OCI-LY7 (cell line): ENCODE measurements at regions not wholly inside any gene's neighbourhood (a gene's known extent, or its start where the extent isn't known, plus 50 kb on each side); places are given as distances from the start of the nearest gene placed in this dataset.

Source experiments
- BruUV-seq: library from RNA; stranded (reverse); fragments of 400-500 nt; replicated peaks from 2 replicates; lab custom pipeline; 2021; lab: Mats Ljungman, UMichigan
- CTCF ChIA-PET: fragments of 300-600 bp; sonication (Branson Sonifier 250); formaldehyde crosslinking; loops from one replicate; lab custom pipeline; 2022; ENCODE audit warnings: antibody characterized with exemption; ENCODE audit not compliant: unreplicated experiment; lab: Charles Lee
- POLR2A ChIA-PET: fragments of 300-600 bp; sonication (Branson Sonifier 250); formaldehyde crosslinking; loops from one replicate; lab custom pipeline; 2022; ENCODE audit warnings: antibody characterized with exemption; lab: Charles Lee
- DNase-seq: peaks from one replicate; pipeline ENCODE4 v3.0.0-alpha.2; 2015; ENCODE audit warnings: low spot score
- H2AFZ ChIP-seq: fragments of 200-600 bp; sonication (generic), shearing (Covaris generic); 2 replicates; pipeline ENCODE4 v1.6.1; 2014; ENCODE audit warnings: mild to moderate bottlenecking, antibody characterized with exemption, low read length, moderate library complexity
- H3K27ac ChIP-seq: fragments of 200-600 bp; sonication (generic); 2 replicates; pipeline ENCODE4 v1.5.1; 2014; ENCODE audit warnings: mixed run types, low read depth, mild to moderate bottlenecking, moderate library complexity, low read length, inconsistent platforms; ENCODE audit not compliant: poor library complexity, severe bottlenecking
- H3K36me3 ChIP-seq: fragments of 200-600 bp; sonication (generic); 2 replicates; pipeline ENCODE4 v1.6.1; 2014; ENCODE audit warnings: mild to moderate bottlenecking, antibody characterized with exemption, low read length, moderate library complexity, mixed read lengths; ENCODE audit not compliant: insufficient read depth
- H3K4me1 ChIP-seq: fragments of 200-600 bp; sonication (generic); 2 replicates; pipeline ENCODE4 v1.5.1; 2014; ENCODE audit warnings: mild to moderate bottlenecking, low read length; ENCODE audit not compliant: insufficient read depth, poor library complexity, severe bottlenecking
- H3K4me2 ChIP-seq: fragments of 200-600 bp; sonication (generic); 2 replicates; pipeline ENCODE4 v1.6.1; 2014; ENCODE audit warnings: mild to moderate bottlenecking, low read length
- H3K4me3 ChIP-seq: fragments of 200-600 bp; sonication (generic); 2 replicates; pipeline ENCODE4 v1.5.1; 2014; ENCODE audit warnings: mild to moderate bottlenecking, low read depth, low read length; ENCODE audit not compliant: poor library complexity, severe bottlenecking
- H3K79me2 ChIP-seq: fragments of 200-600 bp; sonication (generic); 2 replicates; pipeline ENCODE4 v1.6.1; 2016; ENCODE audit warnings: low read depth, mild to moderate bottlenecking, low read length, moderate library complexity, mixed read lengths; ENCODE audit not compliant: insufficient read depth
- H3K9me2 ChIP-seq: fragments of 200-600 bp; sonication (generic); 2 replicates; pipeline ENCODE4 v1.6.1; 2016; ENCODE audit warnings: mild to moderate bottlenecking, low read length, mixed read lengths; ENCODE audit not compliant: insufficient read depth
- H3K9me3 ChIP-seq: fragments of 200-600 bp; sonication (generic); 2 replicates; pipeline ENCODE4 v1.6.1; 2014; ENCODE audit warnings: mild to moderate bottlenecking, mixed run types, low read length, mixed read lengths
- H4K20me1 ChIP-seq: fragments of 200-600 bp; sonication (generic); 2 replicates; pipeline ENCODE4 v1.6.1; 2014; ENCODE audit warnings: mild to moderate bottlenecking, antibody characterized with exemption, low read length, moderate library complexity, mixed read lengths; ENCODE audit not compliant: insufficient read depth
- CTCF ChIP-seq: fragments of 200-600 bp; sonication (generic); conservative IDR thresholded peaks from 2 replicates; pipeline ENCODE4 v1.5.1; 2014; ENCODE audit warnings: mild to moderate bottlenecking, antibody characterized with exemption, low read length, moderate library complexity, mixed read lengths
- EZH2phosphoT487 ChIP-seq: fragments of 200-600 bp; sonication (generic); IDR thresholded peaks from 2 replicates; pipeline ENCODE4 v1.6.1; 2018; ENCODE audit warnings: low read depth, borderline replicate concordance, mild to moderate bottlenecking, mixed run types, antibody characterized with exemption, low read length, moderate library complexity, mixed read lengths
- intact Hi-C: fragments of 100-400 bp; cut with micrococcal nuclease; formaldehyde crosslinking; loops from one replicate; pipeline ENCODE4 v1.10.0; 2022; ENCODE audit not compliant: unreplicated experiment

DNA sequence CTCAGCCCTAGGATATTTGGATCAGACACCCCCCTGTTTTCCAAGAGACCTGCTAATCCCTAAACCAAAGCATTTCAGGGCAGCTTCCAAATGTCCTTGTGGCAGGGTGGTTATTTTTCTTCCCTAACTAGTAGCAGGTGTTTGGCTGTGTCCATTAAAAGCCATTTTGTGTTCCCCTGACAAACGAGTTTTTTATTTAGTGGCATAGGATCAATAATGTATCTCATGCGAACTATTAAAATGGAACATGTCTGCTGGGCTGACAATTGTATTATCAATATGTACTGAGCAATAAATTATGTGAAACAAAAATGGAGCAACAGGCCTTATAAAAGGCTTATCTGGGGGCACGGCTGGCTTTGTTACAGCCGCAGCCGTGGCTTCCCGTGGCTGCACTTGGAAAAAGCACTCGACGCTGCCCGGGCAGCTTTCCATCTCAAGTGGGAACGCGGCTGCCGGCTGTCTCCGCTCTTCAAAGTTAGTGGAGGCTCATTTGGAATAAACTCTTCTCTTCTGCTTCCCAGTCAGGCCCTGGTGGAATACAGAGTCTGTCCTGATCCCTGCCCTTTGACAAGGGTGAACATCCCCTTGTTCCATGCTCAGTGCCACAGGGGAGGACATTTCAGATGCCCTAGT is 554.3 kb downstream of the TYW1 start:
- no peak overlapping the region for H3K4me2 ChIP-seq
- H3K9me3 ChIP-seq: no peaks in the 10 kb centered on the region
- no TSS peak for BruUV-seq
- no peaks in the 10 kb centered on the region for H4K20me1 ChIP-seq
- H3K9me2 ChIP-seq: no peaks in the 10 kb centered on the region
- ChIA-PET CTCF (no interaction called here), POLR2A (no interaction called here)
- H3K27ac ChIP-seq: no peak overlapping the region
- no peaks in the 10 kb centered on the region for H3K4me1 ChIP-seq
- no peak for DNase-seq
- TF ChIP-seq CTCF: no peak
- TF ChIP-seq EZH2phosphoT487: no peak
- no peaks in the 10 kb centered on the region for H3K36me3 ChIP-seq
- no peak overlapping the region for H3K4me3 ChIP-seq
- intact Hi-C loops: no loop called here
- H3K79me2 ChIP-seq: no peaks in the 10 kb centered on the region
- no peak overlapping the region for H2AFZ ChIP-seq

DNA sequence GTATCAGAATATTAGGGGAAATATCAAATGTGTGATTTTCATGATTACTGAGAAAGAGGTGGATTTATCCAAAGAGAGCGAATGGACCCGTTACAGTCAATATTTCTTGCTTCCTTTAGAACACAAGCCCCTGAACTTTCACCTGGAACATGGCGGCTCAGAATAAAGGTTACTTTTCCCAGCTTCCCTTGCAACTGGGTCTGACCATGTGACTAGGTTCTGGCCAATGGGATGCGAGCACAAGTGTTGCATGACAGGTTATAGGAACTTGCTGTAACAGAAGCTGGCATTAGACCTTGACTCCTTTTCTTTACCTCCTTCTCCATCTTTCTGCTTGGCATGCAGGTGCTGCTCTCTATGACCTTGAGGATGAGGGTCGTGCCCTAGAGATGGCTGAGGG is 556.1 kb downstream of the TYW1 start:
- H3K36me3 ChIP-seq: no peaks in the 10 kb centered on the region
- H3K4me2 ChIP-seq: no peak overlapping the region
- no TSS peak for BruUV-seq
- H3K4me3 ChIP-seq: no peak overlapping the region
- no peak overlapping the region for H2AFZ ChIP-seq
- no peaks in the 10 kb centered on the region for H3K4me1 ChIP-seq
- H3K9me3 ChIP-seq: no peaks in the 10 kb centered on the region
- no peak overlapping the region for H3K27ac ChIP-seq
- no peaks in the 10 kb centered on the region for H3K79me2 ChIP-seq
- H4K20me1 ChIP-seq: no peaks in the 10 kb centered on the region
- POLR2A ChIA-PET: no interaction called here
- H3K9me2 ChIP-seq: no peaks in the 10 kb centered on the region
- intact Hi-C loops: no loop called here
- CTCF ChIA-PET: no interaction called here
- TF ChIP-seq CTCF (no peak), EZH2phosphoT487 (no peak)
- no peak for DNase-seq

DNA sequence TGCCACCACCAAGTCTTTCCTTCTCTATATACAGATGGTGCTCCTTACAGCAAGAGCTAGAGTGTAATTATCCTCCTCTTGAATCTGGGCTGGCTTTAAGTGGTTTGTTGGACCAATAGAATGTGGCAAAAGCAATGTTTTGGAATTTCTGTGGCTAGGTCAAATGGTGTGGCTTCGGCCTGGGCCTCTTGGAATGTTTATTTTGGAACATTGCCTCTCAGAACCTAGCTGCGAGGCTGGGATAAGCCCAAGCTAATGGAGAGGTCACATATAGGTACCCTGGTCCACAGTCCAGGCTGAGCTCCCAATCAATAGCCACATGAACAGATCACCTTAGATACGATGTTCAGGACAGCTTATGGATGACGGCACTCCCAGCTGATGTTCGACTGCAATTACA is 556.7 kb downstream of the TYW1 start:
- intact Hi-C loops: no loop called here
- ChIA-PET CTCF (no interaction called here), POLR2A (no interaction called here)
- H2AFZ ChIP-seq: no peak overlapping the region
- H3K79me2 ChIP-seq: no peaks in the 10 kb centered on the region
- no peaks in the 10 kb centered on the region for H3K9me3 ChIP-seq
- H3K4me3 ChIP-seq: no peak overlapping the region
- no peaks in the 10 kb centered on the region for H4K20me1 ChIP-seq
- no peaks in the 10 kb centered on the region for H3K9me2 ChIP-seq
- no TSS peak for BruUV-seq
- no peaks in the 10 kb centered on the region for H3K36me3 ChIP-seq
- H3K4me1 ChIP-seq: no peaks in the 10 kb centered on the region
- H3K27ac ChIP-seq: no peak overlapping the region
- DNase-seq: no peak
- H3K4me2 ChIP-seq: no peak overlapping the region
- TF ChIP-seq EZH2phosphoT487 (no peak), CTCF (no peak)
